ENCODE measurements at regions not wholly inside any gene's neighbourhood (a gene's known extent, or its start where the extent isn't known, plus 50 kb on each side); places are given as distances from the start of the nearest gene placed in this dataset.
A peak's percentile ranks its signal among the peaks of the same experiment; 100 is the strongest.
"Not testable (repeated sequence)": the region's sequence is repeated elsewhere in the genome, so short reads cannot be mapped to it uniquely, and the experiment has no call there.

DNA sequence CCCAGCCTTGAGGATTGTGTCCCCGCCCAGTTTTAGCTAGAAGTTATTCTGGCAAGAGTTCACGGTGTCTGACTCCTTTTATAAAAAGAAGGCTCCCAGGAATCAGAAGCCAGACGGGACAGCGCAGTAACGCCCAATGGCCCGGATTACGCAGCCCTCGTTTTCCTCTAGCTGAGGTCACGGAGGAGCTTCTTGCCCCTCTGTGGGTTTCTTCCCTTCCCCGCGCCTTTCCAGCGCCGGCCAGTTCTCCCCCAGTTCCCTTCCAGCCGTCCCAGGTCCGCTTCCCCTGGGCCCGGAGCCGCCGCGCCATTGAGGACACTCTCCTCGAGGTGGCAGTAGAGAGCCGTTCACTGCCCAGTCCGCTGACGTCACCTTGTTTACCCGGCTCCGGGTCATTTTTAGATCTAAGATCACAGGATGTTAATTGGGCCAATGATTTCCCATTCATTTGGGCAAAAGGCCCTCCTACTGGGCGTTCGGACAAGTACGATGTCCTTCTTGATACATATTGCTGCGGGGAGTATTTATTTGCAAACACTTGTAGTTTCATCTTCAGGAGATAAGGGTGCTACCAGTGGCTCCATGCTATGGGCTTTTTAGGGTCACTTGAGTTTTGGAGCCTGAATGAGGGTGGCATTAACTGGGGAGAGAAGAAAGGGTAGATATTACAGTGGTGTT lies 81.5 kb upstream of the PPM1B start:
- peak; percentile 38 for DNase-seq

DNA sequence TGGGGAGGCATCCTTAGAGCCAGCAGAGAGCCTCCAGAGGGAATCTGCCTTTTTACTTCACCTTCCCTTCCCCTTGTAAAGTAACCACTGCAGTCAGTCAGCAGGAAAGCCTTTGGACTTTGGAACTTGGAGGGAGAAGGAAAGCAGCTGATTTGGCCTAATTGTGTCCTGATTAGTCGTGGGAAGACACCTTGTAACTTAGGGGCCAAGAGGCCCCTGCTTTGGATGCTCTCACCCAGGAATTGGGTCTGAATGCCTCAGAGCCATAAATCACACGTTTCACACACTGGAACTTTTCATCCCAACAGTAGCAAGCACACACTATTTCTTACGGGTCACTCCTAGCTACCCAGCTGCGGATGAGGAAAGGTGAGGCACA lies 81.0 kb upstream of the PPM1B start:
- no peak for DNase-seq

DNA sequence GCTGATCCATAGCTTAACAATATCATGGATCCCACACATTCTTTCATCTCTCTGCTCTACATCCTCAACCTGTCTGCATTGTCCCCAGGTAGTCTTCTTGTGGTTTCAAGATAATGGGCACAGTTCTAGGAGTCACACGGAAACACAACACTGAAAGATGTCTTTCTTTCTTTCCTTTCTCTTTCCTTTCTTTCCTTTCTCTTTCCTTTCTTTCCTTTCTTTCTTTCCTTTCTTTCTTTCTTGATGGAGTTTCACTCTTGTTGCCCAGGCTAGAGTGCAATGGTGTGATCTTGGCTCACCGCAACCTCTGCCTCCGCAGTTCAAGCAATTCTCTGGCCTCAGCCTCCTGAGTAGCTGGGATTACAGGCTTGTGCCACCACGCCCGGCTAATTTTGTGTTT lies 76.2 kb upstream of the PPM1B start:
- DNase-seq = not testable (repeated sequence)

DNA sequence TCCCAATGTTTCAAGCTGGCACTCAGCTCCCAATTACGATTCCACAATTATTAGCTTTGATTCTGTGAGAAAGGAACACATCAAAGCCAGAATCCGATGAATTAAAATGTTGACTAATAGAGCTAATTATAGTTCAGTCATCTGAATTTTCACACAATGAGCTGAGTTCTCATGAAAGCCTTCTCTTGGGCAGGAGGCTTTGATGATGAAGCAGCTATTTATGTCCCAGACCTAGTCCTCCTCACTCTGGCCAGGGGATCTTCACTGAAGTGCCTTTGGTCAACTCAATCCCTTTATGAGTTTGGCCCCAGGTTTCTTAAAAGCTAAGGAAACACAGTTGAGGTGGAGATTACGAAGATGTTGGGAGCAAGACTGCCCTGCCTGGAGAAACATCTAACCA lies 74.7 kb upstream of the PPM1B start:
- no peak for DNase-seq

DNA sequence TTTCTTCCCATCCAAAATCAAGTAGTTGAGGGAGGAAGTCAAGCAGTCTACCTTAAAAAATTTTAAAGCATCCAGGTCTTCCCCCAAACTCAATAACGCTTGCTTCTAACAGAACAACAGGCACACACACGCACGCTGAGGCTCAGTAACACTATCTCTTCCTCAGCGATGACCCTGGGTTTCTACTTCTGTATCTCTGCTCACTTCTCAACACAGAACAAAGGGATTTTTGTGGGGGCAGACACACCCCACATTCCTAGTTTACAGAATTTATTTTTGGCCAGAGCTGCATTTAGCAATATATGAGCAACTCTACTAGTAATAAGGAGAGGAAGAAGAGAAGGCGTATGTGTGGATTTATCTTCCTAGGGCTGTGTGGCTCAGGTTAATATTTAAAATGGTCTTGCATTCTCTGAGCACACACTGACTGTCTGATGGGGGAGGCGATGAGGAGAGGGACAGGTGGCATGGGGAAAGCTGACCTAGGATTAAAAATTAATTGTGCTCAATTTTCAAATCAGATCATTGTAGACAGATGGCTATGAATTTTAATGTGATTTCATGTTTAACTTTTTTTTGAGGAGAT lies 71.3 kb upstream of the PPM1B start:
- no peak for DNase-seq

DNA sequence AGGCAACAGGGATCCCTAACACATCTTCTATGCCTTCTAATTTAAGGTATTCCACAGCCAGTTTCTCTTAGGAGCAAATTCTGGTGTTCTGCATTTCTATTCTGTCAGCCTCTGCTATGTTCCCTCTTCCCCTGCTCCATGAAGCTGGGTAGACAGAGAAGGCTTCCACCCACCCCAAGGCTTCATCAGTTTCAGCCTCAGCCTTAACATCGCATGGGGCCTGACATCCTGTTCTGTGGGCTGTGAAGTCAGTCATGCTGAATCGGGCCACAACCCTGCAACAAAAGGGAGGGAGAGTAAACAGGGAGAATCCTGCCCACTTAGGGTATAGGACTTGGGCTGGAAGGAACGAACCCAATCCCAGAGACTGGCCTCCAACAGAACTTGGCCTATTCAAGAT lies 70.6 kb upstream of the PPM1B start:
- DNase-seq = no peak

DNA sequence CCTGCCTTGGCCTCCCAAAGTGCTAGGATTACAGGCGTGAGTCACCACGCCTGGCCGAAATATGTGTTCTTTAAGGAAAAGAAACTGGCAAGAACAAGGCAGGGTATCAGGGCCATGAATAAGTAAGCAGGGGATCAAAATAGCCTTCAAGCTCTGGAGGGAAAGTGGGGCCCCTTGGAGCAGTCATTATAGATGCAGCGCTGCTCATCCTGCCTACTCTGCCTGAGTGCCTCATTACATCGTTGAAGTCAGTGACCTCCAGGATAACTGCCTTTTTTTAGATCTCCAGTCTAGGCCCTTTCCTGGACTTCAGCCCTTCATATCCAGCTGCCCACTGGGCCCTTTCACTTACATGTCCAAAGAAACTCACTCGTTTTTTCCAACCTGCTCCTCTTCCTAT lies 69.8 kb upstream of the PPM1B start:
- DNase-seq = no peak

DNA sequence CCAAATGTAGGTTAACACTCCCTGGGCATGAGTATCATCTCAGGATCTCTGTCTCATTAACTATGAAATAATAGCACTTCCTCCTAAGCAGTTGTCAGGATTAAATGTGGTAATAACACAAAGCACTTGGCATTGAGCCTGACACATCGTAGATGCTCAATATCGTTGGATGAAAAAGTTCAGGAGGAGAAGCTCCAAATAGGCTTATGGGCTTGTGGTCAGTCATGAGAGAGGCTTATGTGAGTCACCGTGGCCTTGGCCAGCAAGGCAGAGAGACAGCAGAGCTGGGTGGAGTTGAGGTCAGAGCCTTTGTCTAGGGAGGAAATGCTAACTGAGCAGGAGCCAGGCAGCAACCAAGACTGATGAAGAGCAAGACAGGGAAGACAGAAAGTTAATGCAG lies 68.3 kb upstream of the PPM1B start:
- DNase-seq = no peak

DNA sequence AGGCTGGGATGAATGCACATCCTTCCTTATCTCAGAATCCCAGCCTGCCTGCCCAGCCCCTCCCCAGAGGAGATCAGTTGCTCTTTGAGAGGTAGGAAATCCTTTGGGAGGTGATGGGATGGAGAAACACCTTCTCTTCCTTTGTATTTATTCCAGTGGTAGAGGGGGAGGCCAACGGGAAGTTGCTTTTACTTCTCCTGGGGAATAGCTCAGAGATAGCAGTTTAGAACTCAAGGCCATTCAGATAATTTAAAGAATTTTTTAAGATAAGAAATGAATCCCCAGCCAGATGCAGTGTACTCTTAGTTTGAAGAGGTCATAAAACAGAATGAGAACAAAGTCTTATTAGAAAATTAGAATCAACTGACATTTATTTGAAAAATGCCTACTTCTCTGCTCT lies 67.4 kb upstream of the PPM1B start:
- DNase-seq = no peak

DNA sequence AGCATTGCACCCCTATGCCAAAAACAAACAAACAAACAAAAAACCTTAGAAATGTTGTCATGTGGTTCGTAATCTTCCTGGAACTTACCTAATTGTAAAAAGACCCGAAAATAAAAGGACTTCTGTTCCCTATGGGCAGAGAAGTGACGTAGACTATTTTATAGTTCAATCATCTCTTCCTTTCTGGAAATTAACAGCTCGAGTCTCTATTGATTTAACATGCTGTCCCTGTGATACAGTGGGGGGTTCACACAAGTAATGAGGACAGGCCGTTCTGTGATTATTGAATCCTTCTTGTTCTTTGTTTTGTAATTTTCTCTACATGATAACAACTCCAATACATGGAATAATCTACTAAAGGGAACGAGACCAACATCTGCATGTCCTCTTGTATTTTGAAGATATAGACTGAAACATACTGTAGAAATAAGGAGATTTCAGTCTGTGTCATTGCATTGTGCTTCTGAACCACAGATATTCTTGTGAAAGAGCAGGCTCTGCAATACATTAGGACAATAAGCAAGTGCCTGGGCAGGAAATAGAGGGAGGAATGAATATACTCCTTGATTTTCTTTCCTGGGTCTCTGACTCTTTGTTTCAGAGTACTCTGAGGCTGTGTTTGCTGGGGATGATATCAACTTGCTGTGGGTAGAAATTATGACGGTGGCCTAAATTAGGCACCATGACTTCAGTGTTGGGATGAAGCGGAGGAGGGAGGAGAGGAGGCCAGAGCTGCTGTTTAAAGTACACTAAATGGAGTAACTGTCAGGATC lies 65.7 kb upstream of the PPM1B start:
- no peak for DNase-seq

DNA sequence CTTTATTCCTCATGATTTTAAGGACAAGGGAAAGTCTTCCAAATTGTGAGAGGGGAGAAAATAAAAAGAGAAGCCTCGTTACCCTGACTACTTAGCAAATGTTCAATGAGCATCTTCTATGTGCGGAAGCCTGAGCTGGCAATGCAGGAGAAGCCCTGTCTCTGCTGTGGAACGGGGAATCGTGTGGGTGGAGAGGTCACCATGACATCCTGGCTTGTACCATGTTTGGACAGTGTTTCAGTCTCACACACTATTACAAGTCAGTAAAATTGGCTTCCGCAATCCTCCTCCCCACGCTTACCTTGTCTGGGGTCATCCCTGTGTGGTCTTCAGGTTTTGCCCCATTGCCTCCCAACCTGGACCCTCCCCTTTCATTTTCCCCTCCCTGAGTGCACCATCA lies 65.0 kb upstream of the PPM1B start:
- DNase-seq = no peak

DNA sequence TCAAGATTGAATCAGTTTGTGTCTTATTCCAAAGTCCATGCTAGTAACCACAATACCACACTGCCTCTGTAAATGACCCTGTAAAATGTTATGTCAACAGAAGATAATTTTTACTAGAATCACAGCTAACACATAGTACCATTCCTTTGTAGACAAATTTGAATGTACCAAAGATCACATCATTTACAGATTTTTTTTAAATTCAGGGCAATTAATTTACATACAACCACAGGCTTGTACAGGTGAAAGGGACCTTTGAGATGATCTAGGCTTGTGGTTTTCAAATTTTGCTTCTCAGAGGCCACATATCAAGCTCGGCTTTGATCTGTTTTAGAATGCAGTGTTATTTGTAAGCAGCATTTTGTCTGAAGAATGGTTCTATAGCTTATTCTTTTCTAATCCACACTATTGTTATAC lies 63.8 kb upstream of the PPM1B start:
- DNase-seq = no peak

DNA sequence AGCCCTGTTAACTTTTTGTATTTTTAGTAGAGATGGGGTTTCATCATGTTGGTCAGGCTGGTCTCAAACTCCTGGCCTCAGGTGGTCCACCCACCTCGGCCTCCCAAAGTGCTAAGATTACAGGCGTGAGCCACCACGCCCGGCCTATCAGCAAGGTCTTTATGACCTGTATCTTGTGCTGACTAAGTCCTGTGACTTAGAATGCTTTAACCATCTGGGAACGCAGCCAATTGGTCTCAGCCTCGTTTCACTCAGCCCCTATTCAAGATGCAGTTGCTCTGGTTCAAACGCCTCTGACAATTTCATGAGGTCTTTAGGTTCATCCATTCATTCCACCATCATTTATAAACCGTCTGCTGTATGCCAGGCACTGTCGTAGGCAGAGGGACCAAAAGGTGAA lies 62.2 kb upstream of the PPM1B start:
- not testable (repeated sequence) for DNase-seq

DNA sequence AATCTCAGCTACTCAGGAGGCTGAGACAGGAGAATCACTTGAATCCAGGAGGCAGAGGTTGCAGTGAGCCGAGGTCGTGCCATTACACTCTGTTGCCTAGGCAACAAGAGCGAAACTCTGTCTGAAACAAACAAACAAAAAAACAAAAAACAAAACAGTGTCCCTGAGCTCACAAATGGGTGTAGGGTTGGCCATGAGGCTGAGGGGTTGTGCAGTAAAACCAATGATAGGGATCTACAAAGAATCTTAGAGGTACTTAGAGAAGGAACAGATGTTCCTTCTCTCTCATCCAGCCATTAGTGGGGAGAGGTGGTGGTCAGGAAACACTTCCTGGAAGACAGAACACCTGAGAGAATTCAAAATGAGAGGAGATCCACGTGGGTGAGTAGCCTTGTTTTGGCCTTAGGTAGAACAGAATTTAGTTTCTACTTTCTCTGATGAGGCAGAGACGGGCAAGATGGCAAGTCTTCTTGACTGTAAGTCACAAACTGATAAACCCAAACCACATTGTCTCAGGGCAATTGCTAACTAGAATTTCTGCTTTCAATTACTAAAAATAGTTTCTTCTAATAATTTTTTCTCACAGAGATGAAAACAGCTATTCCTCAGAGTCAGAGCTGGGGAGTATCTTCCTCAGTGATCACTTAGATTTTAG lies 61.5 kb upstream of the PPM1B start:
- no peak for DNase-seq

DNA sequence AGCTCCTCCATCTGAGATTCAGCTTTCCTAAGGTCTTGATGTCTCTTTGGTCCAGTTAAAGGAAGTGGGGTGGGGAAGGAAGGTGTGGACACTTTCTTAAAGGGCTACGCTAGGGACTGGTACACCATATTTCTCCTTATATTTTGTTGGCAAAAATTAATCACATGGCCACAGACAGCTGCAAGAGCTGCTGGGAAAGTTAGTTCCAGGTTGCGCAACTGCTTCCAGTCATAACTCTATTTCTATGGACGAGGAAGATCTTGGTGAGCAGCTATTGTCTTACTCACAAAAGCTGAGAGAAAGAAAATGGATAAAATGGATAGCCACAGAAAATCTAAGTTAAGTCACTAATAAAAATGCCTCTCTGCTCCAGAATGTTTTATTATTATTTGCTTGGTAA lies 60.7 kb upstream of the PPM1B start:
- no peak for DNase-seq

DNA sequence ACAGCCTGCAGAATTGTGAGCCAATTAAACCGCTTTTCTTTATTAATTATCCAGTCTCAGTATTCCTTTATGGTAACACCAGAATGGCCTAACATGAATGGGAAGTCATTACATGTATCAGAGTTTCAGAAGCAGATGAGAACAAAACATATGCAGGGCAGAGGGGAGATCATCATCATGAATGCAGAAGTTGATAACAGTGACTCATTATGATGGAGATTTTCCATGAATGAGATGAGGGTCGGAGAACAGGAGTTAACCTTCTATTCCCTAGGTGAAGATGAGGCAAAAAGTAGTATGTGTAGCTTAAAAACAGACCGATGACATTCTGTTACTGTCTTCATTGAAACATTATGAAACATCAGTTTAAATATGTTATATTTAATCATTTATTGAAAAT lies 59.5 kb upstream of the PPM1B start:
- DNase-seq = no peak

DNA sequence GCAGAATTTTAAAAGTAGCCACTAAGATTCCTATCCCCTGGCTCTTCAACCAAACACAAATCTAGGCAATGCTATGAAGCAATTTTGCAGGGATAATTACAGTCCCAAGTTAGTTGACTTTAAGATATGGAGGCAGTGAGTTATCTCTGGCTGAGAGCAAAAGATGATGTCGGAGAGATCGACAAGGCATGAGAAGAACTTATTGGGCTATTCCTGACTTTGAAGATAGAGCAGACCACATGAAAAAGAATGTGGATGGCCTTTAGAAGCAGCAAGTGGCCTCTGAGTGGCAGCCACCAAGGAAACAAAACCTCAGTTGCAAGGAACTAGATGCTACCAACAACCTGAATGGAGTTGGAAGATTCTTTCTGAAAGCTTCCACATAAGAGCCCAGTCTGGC lies 58.2 kb upstream of the PPM1B start:
- DNase-seq = no peak

DNA sequence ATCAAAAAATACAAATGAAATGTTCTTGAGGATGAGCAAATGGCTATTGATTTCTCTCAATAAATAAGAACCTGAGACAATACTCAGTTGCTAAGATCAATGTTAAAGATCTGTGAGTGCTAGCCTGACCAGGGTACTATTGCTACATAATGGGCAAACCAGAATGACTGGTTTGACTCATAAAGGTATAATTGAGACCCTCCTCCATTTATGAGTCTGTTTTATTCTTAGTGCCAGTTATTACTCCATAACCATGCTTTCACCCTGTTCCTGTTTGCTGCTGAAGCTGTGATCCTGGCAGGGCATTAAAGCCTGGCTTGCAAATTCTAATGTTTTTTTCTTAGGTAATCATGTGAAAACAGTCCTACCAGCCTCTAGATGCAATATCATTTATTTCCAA lies 56.6 kb upstream of the PPM1B start:
- DNase-seq = no peak

DNA sequence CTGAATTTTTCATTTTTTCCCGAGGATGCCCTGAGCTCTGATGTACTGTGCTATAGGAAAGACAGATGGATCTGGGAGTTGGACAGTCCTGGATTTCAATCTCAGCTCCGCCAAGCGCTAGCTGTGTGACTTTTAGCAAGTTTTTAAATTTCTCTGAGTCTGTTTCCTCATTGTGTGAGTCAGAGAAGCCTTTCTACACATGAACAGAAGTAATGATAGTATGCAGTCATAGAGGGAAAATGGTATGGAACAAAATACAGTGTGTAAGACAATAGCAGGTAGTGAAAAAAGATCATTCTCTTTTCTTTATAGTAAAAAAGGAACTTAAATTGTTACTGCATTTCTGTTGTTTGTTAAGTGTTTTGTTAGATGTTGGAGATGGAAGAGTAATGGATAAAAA lies 52.4 kb upstream of the PPM1B start:
- no peak for DNase-seq

DNA sequence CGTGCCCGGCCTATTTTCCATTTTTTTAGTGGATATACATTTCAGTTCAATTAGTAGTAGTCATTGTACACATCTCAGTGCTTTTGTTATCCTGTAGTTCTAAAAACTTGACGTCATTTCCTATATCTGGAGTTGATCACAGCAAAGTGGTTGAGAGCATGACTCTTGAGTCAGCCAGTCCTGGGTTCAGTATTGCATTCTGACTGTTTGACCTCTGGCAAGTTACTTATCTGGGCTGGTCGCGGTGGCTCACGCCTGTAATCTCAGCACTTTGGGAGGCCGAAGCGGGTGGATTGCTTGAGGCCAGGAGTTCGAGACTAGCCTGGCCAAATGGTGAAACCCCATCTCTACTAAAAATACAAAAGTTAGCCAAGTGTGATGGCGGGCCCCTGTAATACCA lies 50.4 kb upstream of the PPM1B start:
- no peak for DNase-seq
